Fibroblast of the aortic adventitia (primary cell): ENCODE measurements at regions not wholly inside any gene's neighbourhood (a gene's known extent, or its start where the extent isn't known, plus 50 kb on each side); places are given as distances from the start of the nearest gene placed in this dataset.

Experiments
- DNase-seq: peaks from one replicate; pipeline ENCODE4 v3.0.0-alpha.2; 2010; ENCODE audit warnings: low read depth
- H3K4me3 ChIP-seq: 2 replicates; pipeline ENCODE4 v1.5.1; 2011; ENCODE audit warnings: low read depth, mild to moderate bottlenecking, control low read depth, low read length, moderate library complexity
- CTCF ChIP-seq: IDR thresholded peaks from 2 replicates; pipeline ENCODE4 v1.5.1; 2011; ENCODE audit warnings: mild to moderate bottlenecking, low read length, control low read depth, inconsistent platforms; ENCODE audit not compliant: insufficient read depth

- no peak for DNase-seq
- H3K4me3 ChIP-seq = no peak overlapping the region
- TF ChIP-seq CTCF = no peak
Measured at GRCh38 chr1:29937356-29937755, 701.0 kb downstream of the PTPRU start.

GRCh38 chr1:29936031-29936544, 699.8 kb downstream of the PTPRU start:
- no peak for DNase-seq
- H3K4me3 ChIP-seq = no peak overlapping the region
- TF ChIP-seq CTCF = no peak

DNA sequence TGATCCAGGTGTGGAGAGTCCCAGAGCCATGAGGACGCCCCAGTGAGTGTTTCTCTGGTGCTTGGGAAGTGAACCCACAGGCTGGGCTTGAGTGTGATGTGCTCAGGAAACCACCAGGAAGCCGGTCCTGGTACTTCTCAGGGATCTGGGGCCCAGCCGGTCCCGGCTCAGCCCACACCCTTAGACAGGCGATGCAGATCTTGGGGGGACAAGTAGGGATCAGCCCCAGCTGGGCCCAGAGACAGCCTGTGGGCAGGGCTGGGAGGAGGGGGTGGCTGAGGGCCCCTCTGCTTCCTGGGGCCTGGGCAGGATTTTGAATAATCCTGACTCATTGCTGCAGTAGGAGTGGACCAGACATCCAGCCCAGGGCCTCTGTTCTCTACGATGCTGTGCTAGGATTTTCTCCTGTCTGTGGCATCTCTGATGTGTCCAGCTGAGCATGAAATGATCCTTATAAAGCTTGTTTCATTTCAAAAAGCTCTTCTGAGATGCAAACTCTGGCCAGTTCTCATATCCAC, 698.0 kb downstream of the PTPRU start:
- DNase-seq = no peak
- no peak for TF ChIP-seq CTCF
- no peak overlapping the region for H3K4me3 ChIP-seq

DNA sequence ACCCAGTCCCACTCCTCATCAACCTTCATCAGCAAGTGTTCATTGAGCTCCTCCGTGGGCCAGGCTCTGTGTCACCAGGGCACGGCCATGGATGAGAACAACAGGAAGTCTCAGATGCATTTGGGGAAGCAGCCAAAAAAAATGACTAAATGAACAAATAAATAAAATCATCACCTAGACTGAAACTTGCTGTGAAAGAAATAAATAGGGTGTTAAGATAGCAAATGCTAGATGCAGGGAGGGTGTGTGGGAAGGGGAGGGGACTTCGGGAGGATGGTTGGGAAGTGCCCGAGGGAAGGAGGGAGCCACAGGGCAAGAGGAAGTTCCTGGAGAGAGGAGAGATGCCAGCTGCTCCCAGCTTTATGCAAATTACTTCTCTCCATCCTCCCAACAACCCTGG, 696.7 kb downstream of the PTPRU start:
- H3K4me3 ChIP-seq = no peak overlapping the region
- TF ChIP-seq CTCF = no peak
- DNase-seq = no peak

GRCh38 chr1:29932626-29933025, 696.3 kb downstream of the PTPRU start:
- DNase-seq = no peak
- no peak for TF ChIP-seq CTCF
- H3K4me3 ChIP-seq = no peak overlapping the region

DNA sequence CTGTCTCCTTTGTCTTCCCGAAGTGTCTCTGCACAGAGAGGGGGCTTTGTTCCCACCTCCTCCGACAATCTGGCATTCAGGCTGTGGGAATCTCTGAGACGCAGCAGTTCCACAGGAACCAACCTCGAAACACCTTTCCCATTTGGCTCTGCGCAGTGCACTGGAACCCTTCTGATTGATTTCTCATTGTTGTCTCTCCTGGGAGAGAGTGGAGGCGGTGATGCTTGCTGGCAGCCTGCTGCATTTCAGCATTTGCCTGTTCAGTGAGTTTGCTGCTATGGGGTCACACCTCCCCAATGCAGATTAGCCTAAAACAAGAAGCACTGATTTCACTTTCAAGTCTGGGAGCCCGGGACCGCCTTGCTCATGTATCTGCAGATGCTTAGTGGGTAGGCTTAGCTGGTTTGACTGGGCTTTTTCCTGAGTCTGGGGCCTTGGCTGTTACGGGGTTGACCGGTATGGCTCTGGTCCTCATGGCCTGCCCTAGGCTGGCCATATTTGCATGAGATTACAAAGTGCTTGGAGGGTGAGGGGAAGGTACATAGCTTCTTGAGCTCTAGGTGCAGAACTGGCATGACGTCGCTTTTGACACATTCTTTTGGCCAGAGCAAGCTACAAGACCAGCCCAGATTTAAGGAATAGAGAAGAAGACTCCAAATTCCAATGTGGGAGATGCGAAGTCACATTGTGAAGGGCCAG, 695.3 kb downstream of the PTPRU start:
- H3K4me3 ChIP-seq = no peak overlapping the region
- TF ChIP-seq CTCF = no peak
- DNase-seq = no peak
